ENCODE measurements at regions not wholly inside any gene's neighbourhood (a gene's known extent, or its start where the extent isn't known, plus 50 kb on each side); places are given as distances from the start of the nearest gene placed in this dataset.
A peak's percentile ranks its signal among the peaks of the same experiment; 100 is the strongest.

DNA sequence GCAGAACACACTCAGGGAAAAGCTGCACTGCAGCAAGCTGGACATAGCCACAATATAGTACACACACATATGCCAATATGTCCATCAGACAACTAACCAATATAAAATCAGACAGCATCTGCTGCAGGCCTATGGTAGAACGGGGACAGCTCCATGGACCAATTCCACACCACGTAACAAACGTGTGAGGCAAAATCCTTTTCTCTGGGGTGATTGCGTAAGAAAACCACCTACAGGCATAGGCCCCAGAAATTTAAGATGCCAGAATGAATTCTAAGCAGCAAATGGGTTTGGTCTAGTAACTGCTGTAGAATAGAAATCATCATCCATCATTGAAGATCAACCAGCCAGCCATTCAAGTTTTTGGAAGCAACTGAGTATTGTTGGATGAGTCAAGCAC is 368.9 kb upstream of the TMPO start:
- DNase-seq (ENCODE audit: low read depth), result no peak

GRCh38 chr12:98149270-98149669 is 366.1 kb upstream of the TMPO start:
- DNase-seq (ENCODE audit: low read depth), result no peak

GRCh38 chr12:98149691-98150210 is 365.6 kb upstream of the TMPO start:
- DNase-seq (ENCODE audit: low read depth), result no peak

DNA sequence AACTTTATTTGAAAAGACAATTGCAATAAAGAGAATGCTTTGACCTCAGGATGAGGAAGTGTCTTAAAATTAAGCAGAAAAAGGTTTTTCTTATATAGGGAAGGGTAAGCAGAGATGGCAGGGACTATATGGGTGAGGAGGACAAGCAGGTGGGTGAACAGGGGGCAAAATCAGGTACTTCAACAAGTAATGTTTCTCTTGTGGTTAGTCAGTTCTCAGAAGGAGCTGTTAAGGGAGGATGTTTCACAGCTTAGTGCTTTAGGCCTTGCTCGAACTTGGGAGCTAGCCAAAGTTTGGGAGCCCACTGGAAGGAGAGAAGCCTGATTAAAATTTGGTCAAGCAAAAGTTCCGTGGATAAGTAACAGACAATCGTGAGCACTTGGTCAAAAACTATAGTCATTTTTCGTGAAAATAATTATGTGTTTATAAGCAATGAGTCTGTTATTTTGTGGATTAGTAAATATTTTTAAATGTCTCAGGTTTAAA is 364.2 kb upstream of the TMPO start:
- no peak for DNase-seq (ENCODE audit: low read depth)

GRCh38 chr12:98151984-98152383 is 363.4 kb upstream of the TMPO start:
- DNase-seq (ENCODE audit: low read depth), result no peak

GRCh38 chr12:98154850-98155249 is 360.5 kb upstream of the TMPO start:
- DNase-seq (ENCODE audit: low read depth), result no peak

DNA sequence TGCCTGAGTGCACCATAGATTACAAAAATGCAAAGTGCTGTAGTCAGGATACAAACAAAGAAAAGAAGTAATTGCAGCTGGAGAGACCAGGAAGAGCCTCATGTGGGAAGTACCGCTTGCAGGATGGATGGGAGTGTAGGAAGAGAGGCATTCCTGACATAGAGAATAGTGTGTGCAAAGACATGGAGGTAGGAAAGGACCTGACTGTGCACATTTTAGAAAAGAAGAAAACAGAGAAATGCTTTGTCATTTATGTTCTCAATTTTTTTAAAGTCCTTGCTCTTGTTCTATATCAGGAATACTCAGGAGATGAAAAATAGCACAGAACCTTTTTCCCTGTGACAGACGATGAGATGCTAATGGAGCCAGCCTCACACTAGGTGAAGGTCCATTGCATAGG is 358.7 kb upstream of the TMPO start:
- no peak for DNase-seq (ENCODE audit: low read depth)

DNA sequence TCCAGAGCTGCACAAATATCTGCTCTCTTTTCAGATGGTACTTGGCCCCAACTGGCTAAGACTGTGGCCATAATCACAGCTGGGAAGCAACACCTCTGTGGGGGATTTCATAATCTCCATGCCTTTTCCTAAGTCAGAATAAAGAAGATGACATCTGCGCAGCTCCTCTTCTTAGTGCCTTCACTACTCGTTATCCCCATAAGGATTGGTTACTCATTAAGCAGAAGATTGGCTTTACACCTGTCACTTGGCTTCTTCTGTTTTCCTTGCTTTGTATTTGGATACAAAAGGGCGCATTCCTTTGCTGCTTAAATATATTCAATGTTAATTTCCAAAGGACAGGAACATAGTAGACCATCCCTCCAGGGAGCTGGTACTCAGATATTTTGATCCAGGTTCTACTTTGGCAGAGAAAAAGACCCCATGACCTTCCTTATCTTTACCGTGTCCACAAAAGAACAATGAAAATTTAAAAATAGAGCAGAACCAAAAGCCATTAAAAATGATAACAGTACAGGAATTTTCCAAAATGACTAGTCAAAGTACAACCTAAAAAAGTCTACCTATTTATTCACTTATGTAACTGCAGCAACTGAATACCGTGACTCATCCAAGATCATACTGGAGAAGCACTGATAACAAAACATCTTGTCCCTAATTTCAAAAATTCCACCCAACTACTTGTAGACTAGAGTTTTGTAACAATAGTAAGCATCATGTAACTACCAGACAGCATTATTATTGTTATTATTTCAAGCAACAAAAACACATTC is 352.3 kb upstream of the TMPO start:
- no peak for DNase-seq (ENCODE audit: low read depth)

DNA sequence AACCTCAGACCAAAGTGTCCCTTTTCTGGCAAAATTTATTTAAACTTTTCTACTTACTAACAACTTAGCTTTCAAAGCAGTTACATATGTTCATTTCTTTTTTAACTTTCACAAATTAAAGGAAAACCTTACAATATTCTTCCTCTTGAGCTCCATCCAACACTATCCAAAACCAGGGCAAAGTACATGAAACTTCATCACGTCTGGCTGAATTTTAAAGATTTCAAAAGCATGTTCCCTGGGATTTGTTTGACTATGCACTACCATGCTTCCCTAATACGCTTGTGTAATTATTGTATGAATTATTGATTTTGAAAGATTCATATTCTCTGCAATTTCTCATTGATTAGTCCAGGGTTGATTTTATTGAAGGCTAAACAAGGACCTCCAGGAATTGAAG is 343.1 kb upstream of the TMPO start:
- no peak for DNase-seq (ENCODE audit: low read depth)

- no peak for DNase-seq (ENCODE audit: low read depth)
Observed at GRCh38 chr12:98172801-98173200, 342.6 kb upstream of the TMPO start.

DNA sequence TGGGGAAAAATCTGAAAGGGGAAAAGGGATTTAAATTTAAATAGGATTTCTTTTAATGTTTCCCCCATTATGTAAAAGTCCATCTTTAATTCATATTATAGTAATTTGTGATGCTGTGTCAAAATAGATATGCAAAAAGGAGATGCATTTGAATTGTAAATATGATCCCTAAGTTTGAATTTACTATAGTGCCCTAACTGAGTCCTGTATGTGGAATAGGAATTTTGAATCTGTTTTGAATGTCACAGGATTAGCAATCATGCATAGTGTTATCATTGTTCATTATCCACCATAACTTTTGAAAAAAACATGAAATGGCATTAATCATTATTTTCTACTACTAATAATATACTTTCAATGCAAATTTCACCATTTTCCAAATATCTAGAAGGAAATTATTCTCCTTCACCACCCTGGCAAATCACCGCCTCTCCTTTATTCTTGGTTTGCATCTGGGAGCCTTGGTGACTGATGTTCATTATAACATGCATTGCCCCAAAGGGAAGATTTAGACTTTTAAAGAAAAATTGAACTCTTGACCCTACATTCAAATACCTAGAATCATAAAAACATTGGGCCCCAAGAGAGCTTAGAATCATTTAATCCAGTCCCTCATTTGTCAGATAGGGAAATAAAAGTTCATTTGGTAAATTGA is 341.5 kb upstream of the TMPO start:
- DNase-seq (ENCODE audit: low read depth), result no peak

DNA sequence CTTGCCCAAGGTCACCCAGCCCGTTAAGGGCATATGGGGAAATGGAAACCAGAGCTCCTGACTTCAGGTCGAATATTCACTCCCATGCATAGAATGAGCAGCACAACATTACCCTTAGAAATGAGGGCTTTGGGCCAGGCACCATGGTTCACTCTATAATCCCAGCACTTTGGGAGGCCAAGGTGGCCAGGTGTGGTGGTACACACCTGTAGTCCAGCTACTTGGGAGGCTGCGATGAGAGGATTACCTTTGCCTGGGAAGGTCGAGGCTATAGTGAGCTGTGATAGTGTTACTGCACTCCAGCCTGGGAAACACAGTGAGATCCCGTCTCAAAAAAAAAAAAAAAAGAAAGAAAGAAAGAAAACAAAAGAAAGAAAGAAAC is 341.0 kb upstream of the TMPO start:
- DNase-seq (ENCODE audit: low read depth), result no peak

DNA sequence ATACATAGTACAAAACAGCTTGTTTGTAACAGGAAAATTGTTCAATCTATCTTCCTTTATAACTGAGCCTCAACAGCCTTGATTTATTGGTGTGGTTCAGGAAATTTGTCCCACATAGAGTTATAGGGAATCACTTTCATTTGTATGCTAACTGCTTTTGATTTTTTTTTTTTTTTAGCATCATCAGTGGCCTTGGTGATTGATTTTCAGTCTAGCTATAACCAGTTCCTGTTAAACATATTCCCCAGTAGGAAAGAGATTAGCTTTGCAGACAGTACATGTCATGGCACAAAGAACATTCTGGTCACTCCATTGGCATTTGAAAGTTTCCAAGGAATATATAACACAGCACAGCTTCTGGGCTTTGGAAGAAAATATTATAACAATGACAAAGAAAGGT is 337.3 kb upstream of the TMPO start:
- DNase-seq (ENCODE audit: low read depth), result no peak

DNA sequence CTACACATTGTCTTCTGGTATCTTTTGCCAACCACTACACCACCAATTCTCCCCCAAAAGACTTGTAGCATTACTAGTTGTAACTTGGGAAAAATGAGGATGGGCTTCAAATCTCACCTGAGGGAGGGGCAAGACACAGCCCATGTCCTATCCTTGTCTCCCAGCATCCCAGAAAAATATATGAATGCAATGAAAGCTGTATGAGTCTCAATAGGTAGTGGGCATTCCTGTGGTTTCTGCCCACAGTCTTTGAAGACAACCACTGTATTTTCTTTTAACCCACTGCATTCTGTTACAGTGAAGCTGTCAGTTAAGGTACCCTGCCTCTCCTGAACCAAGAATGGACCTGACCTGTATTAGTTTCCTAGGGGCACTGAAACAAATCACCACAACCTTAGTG is 336.2 kb upstream of the TMPO start:
- DNase-seq (ENCODE audit: low read depth), result no peak

DNA sequence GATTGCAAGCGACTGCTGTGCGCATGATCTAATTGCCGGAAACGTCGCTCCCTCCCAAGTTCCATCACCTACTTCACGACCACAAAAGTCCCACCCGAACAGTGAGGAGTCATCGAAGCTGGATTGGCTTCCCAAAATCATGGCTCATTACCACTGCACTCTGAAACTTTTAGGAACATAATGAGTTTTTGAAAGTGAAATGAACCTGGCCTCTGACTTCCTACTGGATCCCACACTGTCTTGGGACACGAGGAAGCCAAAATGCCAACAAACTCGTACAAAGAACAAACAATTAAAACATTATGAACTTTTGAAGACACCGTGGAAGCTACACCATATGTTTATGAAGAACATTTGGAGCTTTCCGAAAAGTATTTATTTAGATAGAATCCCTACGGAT is 334.8 kb upstream of the TMPO start:
- DNase-seq (ENCODE audit: low read depth), result no peak

DNA sequence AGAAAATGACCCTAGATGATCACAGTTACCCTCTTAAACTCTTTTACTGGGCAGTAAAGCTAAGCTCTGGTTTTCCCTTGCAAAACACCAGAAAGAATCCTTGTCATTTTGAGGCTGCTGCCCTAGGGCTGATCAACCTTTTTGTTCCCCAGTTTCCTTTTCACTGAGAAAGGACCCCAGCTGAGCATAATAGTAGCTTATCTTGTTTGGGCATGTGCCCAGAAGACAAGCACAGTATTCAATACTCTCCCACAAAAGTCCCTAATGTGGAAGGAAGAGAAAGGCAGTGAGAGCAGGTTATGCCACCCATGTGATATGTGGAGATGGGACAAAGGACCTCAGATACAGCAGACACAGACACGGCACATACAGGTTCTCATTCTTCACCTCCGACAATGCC is 332.6 kb upstream of the TMPO start:
- no peak for DNase-seq (ENCODE audit: low read depth)

GRCh38 chr12:98185606-98186005 is 329.8 kb upstream of the TMPO start:
- no peak for DNase-seq (ENCODE audit: low read depth)

- peak; percentile 9 for DNase-seq (ENCODE audit: low read depth)
Observed at GRCh38 chr12:98188650-98189077, 326.7 kb upstream of the TMPO start.

DNA sequence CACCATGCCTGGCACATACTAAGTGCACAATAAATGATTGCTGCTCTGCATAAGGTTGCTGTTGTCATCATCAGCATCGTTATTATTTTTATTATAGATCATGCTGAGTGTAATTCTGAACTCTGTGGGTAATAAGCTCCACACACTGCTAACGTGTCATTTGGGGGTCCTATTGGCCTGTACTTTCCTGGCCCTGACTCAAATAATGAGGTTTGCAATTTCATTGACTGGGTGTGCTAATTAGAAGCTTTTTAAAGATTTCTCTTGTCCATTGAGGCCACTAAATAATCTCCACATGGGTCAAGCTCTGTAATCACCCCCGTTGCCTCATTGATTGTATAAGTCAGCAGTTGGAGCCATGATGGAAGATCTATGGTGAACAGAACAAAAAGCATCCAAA is 320.8 kb upstream of the TMPO start:
- DNase-seq (ENCODE audit: low read depth), result no peak

DNA sequence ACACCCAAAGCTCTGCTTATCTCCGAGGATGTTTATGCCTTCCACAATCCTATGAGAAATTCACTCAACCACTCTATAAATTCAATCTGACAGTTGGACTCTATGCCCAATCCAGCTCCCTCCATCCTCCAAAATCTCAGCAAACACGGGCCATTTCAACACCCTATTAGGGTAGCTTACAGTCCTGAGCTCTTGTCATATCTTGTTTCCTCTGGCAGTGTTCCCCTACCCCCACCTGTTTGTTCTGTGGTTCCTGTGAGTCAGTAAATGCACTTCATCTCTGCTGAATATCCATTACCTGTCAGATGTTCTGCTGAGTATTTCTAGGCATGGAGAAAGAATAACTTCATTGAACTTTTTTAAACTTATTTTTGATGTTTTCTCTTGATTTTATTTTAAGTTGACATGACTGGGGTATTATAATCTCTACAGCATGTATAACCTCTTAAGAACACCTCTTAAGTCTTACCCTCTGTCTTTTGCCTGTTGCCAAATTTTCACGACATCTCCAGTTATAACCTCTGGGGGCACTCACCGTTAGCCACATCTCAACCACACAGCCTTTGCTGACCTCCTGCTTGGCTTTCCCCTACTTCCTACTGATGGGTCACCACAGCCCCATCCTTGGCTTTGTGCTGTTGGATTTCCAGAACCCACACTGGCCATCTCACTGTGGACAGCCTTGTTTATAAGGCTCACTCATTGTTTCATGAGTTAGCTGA is 317.0 kb upstream of the TMPO start:
- no peak for DNase-seq (ENCODE audit: low read depth)

DNA sequence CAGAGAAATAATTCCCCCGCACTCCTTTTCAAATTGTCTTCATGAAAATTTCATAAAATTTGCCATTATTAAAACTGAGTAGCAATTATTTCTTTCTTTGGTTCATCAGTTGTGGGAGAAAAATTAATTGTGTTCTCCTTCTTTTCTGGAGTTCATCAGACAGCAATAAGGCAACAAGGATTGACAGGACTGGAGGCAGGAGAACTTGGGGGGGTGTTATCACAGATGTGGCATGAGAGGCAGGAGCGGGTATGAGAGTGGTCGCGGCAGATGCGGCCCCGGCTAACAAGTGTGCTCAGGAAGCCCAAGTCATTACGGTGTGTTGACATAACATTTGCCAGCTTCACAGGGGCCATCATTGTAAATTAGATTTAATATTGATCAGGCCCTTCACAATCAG is 306.6 kb upstream of the TMPO start:
- DNase-seq (ENCODE audit: low read depth), result no peak

DNA sequence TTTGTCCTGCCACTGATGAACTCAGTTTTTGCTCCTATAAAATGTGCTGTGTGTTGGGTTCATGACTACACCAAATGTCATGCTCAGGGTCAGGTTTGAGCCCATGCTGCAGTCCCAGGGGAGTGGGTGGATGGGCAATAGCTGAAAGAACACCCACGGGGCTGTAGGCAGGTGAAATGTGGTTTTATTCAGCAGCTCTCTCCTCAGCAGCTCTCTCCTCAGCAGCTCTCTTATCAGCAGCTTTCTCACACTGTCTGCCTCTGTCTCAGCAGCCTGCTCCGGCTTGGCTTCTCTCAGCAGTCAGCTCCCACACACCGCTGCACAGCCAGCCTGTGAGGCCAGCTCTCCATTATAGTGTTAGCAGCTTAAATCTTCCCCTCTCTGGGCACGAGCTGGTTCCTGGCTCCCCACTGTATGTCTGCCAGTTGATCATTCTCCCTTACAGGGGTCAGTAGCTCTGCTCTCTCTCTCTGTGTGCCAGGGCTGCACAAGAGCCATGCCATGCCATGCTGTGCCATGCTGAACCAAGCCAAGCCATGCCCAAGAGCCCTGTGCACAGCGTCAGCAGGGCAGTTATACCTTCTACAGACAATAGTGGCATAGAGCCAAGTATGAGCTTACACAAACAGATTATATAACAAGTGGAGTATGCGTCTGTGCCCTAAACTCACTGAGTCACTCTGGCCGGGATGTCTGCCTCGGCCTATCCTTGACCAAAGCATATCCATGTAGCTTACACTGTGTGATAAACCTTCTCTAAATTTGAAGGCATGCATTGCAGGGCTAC is 303.3 kb upstream of the TMPO start:
- DNase-seq (ENCODE audit: low read depth), result no peak

Measured in fibroblast of gingiva (primary cell).